ENCODE measurements at regions not wholly inside any gene's neighbourhood (a gene's known extent, or its start where the extent isn't known, plus 50 kb on each side); places are given as distances from the start of the nearest gene placed in this dataset.

GRCh38 chr7:124674451-124674850 lies 91.1 kb downstream of the GPR37 start:
- intact Hi-C loops (cut with DNase I): loop anchor here in 1 of 2 donors (10.0 kb wide), 1 partner anchor 110 kb away; no protein-coding TSS in a partner anchor
- 86 to 94% (median 89%) methylated on average over 1 of the region's 1 CpG for WGBS, 3 donors
- Histone ChIP-seq H3K4me3 (no peak overlapping the region), H3K4me1 (no peaks in the 10 kb centered on the region), H3K27ac (no peak overlapping the region), H3K36me3 (ENCODE audit: insufficient read depth in 1 of 2, low read depth in 1 of 2) (no peaks in the 10 kb centered on the region), H3K27me3 (ENCODE audit: insufficient read depth in 3 of 3, low read length in 2 of 3) (no peaks in the 10 kb centered on the region), H3K9me3 (no peaks in the 10 kb centered on the region)
- ATAC-seq (no peak), DNase-seq (no peak)
- TF ChIP-seq, protein P1, sequence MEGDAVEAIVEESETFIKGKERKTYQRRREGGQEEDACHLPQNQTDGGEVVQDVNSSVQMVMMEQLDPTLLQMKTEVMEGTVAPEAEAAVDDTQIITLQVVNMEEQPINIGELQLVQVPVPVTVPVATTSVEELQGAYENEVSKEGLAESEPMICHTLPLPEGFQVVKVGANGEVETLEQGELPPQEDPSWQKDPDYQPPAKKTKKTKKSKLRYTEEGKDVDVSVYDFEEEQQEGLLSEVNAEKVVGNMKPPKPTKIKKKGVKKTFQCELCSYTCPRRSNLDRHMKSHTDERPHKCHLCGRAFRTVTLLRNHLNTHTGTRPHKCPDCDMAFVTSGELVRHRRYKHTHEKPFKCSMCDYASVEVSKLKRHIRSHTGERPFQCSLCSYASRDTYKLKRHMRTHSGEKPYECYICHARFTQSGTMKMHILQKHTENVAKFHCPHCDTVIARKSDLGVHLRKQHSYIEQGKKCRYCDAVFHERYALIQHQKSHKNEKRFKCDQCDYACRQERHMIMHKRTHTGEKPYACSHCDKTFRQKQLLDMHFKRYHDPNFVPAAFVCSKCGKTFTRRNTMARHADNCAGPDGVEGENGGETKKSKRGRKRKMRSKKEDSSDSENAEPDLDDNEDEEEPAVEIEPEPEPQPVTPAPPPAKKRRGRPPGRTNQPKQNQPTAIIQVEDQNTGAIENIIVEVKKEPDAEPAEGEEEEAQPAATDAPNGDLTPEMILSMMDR (IDR thresholded peaks at IDR 0.05): no peak

DNA sequence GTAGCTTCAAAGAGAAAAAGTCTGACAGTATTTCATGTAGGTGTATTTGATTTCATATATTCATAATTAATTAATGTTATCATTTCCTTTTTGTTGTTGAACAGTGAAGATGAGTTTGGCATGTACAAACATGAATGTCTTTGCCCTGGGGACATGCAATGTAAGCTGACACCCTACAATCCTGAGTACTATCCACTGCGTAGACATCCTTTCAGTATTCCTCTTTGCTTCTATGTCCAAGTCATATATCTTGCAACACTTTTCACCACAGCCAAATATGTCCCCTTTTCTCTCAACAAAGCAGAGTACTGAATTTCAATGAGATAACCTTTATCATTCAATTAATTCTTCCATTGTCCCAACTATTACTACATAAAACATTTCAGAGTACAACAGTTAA lies 93.6 kb downstream of the GPR37 start:
- Histone ChIP-seq H3K9me3 (no peaks in the 10 kb centered on the region), H3K4me3 (no peak overlapping the region), H3K27ac (no peak overlapping the region), H3K36me3 (ENCODE audit: insufficient read depth in 1 of 2, low read depth in 1 of 2) (no peaks in the 10 kb centered on the region), H3K27me3 (ENCODE audit: insufficient read depth in 3 of 3, low read length in 2 of 3) (no peaks in the 10 kb centered on the region), H3K4me1 (peaks cover 3% of the 10 kb centered on the region)
- DNase-seq (no peak), ATAC-seq (no peak)
- intact Hi-C loops (cut with DNase I): loop anchor here in 1 of 2 donors (10.0 kb wide), 1 partner anchor 113 kb away; no protein-coding TSS in a partner anchor
- 28 to 44% (median 39%) methylated on average over 1 of the region's 1 CpG for WGBS, 3 donors
- TF ChIP-seq, protein P1 (IDR thresholded peaks at IDR 0.05): no peak

DNA sequence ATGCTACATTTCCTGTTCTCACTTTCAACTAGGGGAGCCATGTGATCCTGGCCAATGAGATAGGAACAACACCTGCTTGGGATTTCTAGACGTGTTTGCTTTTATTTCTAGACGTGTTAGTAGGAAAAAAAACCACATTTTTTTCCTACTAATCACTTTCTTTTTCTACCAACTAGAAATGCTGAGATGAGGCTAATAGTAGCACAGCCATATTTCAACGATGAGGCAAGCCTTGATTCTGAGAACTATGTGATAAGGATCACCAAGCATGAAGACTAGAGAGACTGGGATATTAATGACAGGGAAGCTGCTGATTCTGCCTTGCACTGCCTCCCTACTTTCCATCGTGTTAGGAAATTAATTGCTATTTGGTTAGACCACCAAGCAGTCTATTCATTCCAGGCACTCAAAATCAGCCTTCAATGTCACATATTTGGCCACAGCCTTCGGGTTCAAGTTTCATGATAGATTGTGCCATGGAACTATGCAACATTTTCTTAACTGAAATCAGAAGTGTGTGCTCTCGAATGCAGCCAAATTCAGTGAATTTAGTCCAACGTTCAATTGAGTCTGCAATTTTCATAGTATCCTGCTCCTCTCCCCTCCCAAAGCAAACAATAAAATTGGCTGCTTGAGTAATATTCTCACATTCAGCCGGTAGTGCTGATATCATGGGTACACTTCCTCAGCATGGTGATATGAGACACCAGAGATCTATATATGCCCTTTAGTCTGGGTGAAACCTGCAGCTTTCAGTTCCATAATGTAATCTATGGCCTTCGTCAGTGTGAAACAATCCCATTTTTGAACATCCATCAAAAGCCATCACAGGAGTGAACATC lies 98.1 kb downstream of the GPR37 start:
- H3K36me3 ChIP-seq (ENCODE audit: insufficient read depth in 1 of 2, low read depth in 1 of 2): no peaks in the 10 kb centered on the region
- intact Hi-C loops (cut with DNase I): no loop called here
- H3K4me1 ChIP-seq: peaks cover 3% of the 10 kb centered on the region
- no peaks in the 10 kb centered on the region for H3K27me3 ChIP-seq (ENCODE audit: insufficient read depth in 3 of 3, low read length in 2 of 3)
- ATAC-seq (peak in 2 of 4 donors; percentile 42 to 44), DNase-seq (no peak)
- no peaks in the 10 kb centered on the region for H3K9me3 ChIP-seq
- no peak overlapping the region for H3K27ac ChIP-seq
- H3K4me3 ChIP-seq: no peak overlapping the region
- WGBS, 3 donors: 30 to 53% (median 49%) methylated on average over 9 of the region's 9 CpGs
- TF ChIP-seq, protein P1 (IDR thresholded peaks at IDR 0.05): no peak

GRCh38 chr7:124662937-124663336 lies 102.7 kb downstream of the GPR37 start:
- TF ChIP-seq, protein P1 (IDR thresholded peaks at IDR 0.05): no peak
- H3K27me3 ChIP-seq (ENCODE audit: insufficient read depth in 3 of 3, low read length in 2 of 3): no peaks in the 10 kb centered on the region
- no peak overlapping the region for H3K4me3 ChIP-seq
- intact Hi-C loops (cut with DNase I): no loop called here
- H3K4me1 ChIP-seq: peaks cover 3% of the 10 kb centered on the region
- DNase-seq: no peak
- H3K36me3 ChIP-seq (ENCODE audit: insufficient read depth in 1 of 2, low read depth in 1 of 2): no peaks in the 10 kb centered on the region
- no peak for ATAC-seq
- H3K27ac ChIP-seq: no peak overlapping the region
- H3K9me3 ChIP-seq: no peaks in the 10 kb centered on the region

Data from psoas muscle (tissue), 7 donors.